GM12878 (cell line): ENCODE measurements at regions not wholly inside any gene's neighbourhood (a gene's known extent, or its start where the extent isn't known, plus 50 kb on each side); places are given as distances from the start of the nearest gene placed in this dataset.

Experiments
- ATAC-seq: fragments of 200-7000 bp; cut with Tn5 transposase; 3 replicates; pipeline ENCODE4 v1.9.1; 2020; ENCODE audit warnings: mild to moderate bottlenecking, moderate library complexity
- BruUV-seq: library from RNA; stranded (reverse); fragments of 400-500 nt; replicated peaks from 2 replicates; lab custom pipeline; 2021; lab: Mats Ljungman, UMichigan
- CTCF ChIA-PET: fragments of 300-600 bp; sonication (Branson Sonifier 250); formaldehyde crosslinking; extraction: SDS; loops from one replicate; lab custom pipeline; 2021; ENCODE audit warnings: inconsistent platforms; lab: Yijun Ruan, JAX
- POLR2A ChIA-PET: fragments of 350-600 bp; formaldehyde crosslinking; extraction: SDS; loops from one replicate; lab custom pipeline; 2021; ENCODE audit warnings: inconsistent platforms; lab: Charles Lee
- RAD21 ChIA-PET: fragments of 300-600 bp; sonication (Branson Sonifier 250); formaldehyde crosslinking; loops from one replicate; lab custom pipeline; 2023; ENCODE audit warnings: antibody characterized with exemption; ENCODE audit not compliant: unreplicated experiment; lab: Charles Lee
- SMC1A ChIA-PET: fragments of 300-600 bp; sonication (Branson Sonifier 250); formaldehyde crosslinking; loops from one replicate; lab custom pipeline; 2023; ENCODE audit not compliant: unreplicated experiment, uncharacterized antibody; lab: Charles Lee
- DNase-seq: peaks from one replicate; pipeline ENCODE4 v3.0.0-alpha.2; 2011; ENCODE audit warnings: low read depth, low spot score
- FAIRE-seq: peaks from 3 replicates; lab custom pipeline; 2011; peaks lifted over from hg19 to GRCh38; lab: Jason Lieb, UNC
- H2AFZ ChIP-seq: 2 replicates; pipeline ENCODE4 v1.6.0; 2011; ENCODE audit warnings: low read depth, low read length, control low read depth; ENCODE audit not compliant: control insufficient read depth
- H3K27ac ChIP-seq: 2 replicates; pipeline ENCODE4 v1.5.1; 2011; ENCODE audit warnings: control low read depth; ENCODE audit not compliant: control insufficient read depth, insufficient read depth
- H3K27me3 ChIP-seq, 2 experiments: replicated peaks in 1 of 2; 2 replicates each; pipeline versions ENCODE4 v1.6.0 to v1.6.1; 2011; ENCODE audit warnings: low read length in 1 of 2; ENCODE audit not compliant: control insufficient read depth in 2 of 2, insufficient read depth in 2 of 2
- H3K36me3 ChIP-seq, 2 experiments: 2 replicates each; pipeline ENCODE4 v1.5.1; 2011; ENCODE audit warnings: low read length in 1 of 2; ENCODE audit not compliant: control insufficient read depth in 2 of 2, insufficient read depth in 2 of 2
- H3K4me1 ChIP-seq: 2 replicates; pipeline ENCODE4 v1.6.1; 2011; ENCODE audit warnings: mild to moderate bottlenecking, low read length, moderate library complexity, mixed read lengths; ENCODE audit not compliant: control insufficient read depth, insufficient read depth
- H3K4me2 ChIP-seq: 2 replicates; pipeline ENCODE4 v1.6.0; 2011; ENCODE audit warnings: control low read depth; ENCODE audit not compliant: control insufficient read depth, insufficient read depth
- H3K4me3 ChIP-seq: fragments of 200-600 bp; sonication (generic); 2 replicates; pipeline ENCODE4 v1.5.1; 2016
- H3K79me2 ChIP-seq: 2 replicates; pipeline ENCODE4 v1.6.0; 2011; ENCODE audit warnings: low read length; ENCODE audit not compliant: control insufficient read depth, insufficient read depth
- H3K9ac ChIP-seq: 2 replicates; pipeline ENCODE4 v1.8.0; 2011; ENCODE audit warnings: low read length, control low read depth, mixed read lengths; ENCODE audit not compliant: control insufficient read depth, insufficient read depth
- H3K9me3 ChIP-seq: replicated peaks from 3 replicates; pipeline ENCODE4 v1.5.1; 2011; ENCODE audit warnings: mild to moderate bottlenecking, low read length; ENCODE audit not compliant: control insufficient read depth, insufficient read depth
- H4K20me1 ChIP-seq: 2 replicates; pipeline ENCODE4 v1.6.0; 2011; ENCODE audit not compliant: control insufficient read depth, insufficient read depth
- BRCA1 ChIP-seq: IDR thresholded peaks from 2 replicates; pipeline ENCODE4 v1.6.1; 2011; ENCODE audit warnings: low read depth, low read length, improper control_type of control experiment
- CBFB ChIP-seq: IDR thresholded peaks from 2 replicates; pipeline ENCODE4 v1.6.1; 2016; ENCODE audit warnings: antibody characterized with exemption, low read depth
- MYC ChIP-seq: IDR thresholded peaks from 2 replicates; pipeline ENCODE4 v1.6.1; 2011; ENCODE audit warnings: mild to moderate bottlenecking, low read length, moderate library complexity, inconsistent platforms; ENCODE audit not compliant: insufficient read depth, insufficient replicate concordance, insufficient read length, severe bottlenecking
- NRF1 ChIP-seq: conservative IDR thresholded peaks from 2 replicates; pipeline ENCODE4 v1.6.1; 2011; ENCODE audit warnings: mild to moderate bottlenecking, low read depth, low read length, improper control_type of control experiment
- PAX5 ChIP-seq: IDR thresholded peaks from 2 replicates; pipeline ENCODE4 v1.6.1; 2011; ENCODE audit warnings: low read depth, low read length, borderline replicate concordance
- SREBF1 ChIP-seq: IDR thresholded peaks from 2 replicates; pipeline ENCODE4 v1.6.1; 2012; ENCODE audit warnings: mild to moderate bottlenecking, low read length
- SREBF2 ChIP-seq: IDR thresholded peaks from 2 replicates; pipeline ENCODE4 v1.6.1; 2012; ENCODE audit warnings: mild to moderate bottlenecking, low read length
- WGBS: methylation state at CpG from one replicate; pipeline ENCODE4 v1.1.6; 2016; ENCODE audit warnings: low lambda C conversion rate; ENCODE audit not compliant: insufficient replicate concordance, insufficient coverage; ENCODE audit errors: missing lambda C conversion rate; 5-methylcytosine and 5-hydroxymethylcytosine counted together
- in situ Hi-C: fragments of 300-500 bp; cut with MboI; formaldehyde crosslinking; loops from 9 replicates; pipeline ENCODE4 v1.14.3; 2018; ENCODE audit warnings: mixed read lengths
- intact Hi-C: fragments of 100-400 bp; cut with micrococcal nuclease; formaldehyde crosslinking; loops from one replicate; pipeline ENCODE4 v1.14.2; 2022; ENCODE audit not compliant: unreplicated experiment
- TF ChIP-seq, protein P1 (sequence below): fragments of 450-650 bp; IDR thresholded peaks from 2 replicates; pipeline ENCODE4 v1.6.1; 2016; ENCODE audit warnings: mild to moderate bottlenecking
- TF ChIP-seq, protein P2 (sequence below): IDR thresholded peaks from 2 replicates; pipeline ENCODE4 v1.6.1; 2011; ENCODE audit warnings: low read depth, mild to moderate bottlenecking, low read length, moderate library complexity, borderline replicate concordance; ENCODE audit errors: extremely low read depth

DNA sequence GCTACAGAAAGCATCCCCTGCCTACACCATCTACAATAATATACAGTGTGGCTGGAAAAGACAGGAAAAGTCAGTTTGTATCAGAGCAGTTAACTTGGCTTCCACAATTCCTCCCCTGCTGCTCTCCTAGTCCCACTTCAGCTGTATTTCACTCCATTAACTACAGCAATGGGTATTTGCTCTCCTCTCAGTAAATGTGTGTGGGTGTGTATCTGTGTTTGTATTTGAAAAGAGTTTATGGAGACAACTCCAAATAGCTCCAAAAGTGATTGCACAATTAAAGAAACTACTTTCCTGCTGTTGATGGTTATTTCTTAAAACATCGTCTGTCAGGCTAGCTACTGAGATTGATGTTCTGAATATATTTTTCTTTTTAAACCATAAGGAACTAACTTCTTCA, 333.7 kb upstream of the FIGN start:
- no TSS peak for BruUV-seq
- DNase-seq (no peak), ATAC-seq (no peak), FAIRE-seq (no peak)
- Histone ChIP-seq H3K9ac (no peak overlapping the region), H3K27ac (no peak overlapping the region), H3K4me2 (no peak overlapping the region), H3K27me3 (peaks cover 0 to 2% of the 10 kb centered on the region in 2 experiments; a peak in 1 of 4 replicates), H3K9me3 (no peaks in the 10 kb centered on the region), H3K4me3 (no peak overlapping the region), H2AFZ (no peak overlapping the region), H3K79me2 (no peaks in the 10 kb centered on the region), H4K20me1 (no peaks in the 10 kb centered on the region), H3K36me3 (no peaks in the 10 kb centered on the region), H3K4me1 (no peaks in the 10 kb centered on the region)
- intact Hi-C loops, result loop anchor here (10.0 kb wide), 1 partner anchor 235 kb away; no protein-coding TSS in a partner anchor
- SMC1A ChIA-PET, result interaction anchor here (0.8 to 1.1 kb wide), 2 partner anchors 8 to 10 kb away, joined by 3 read pairs; no protein-coding TSS in a partner anchor
- TF ChIP-seq CBFB, result no peak
- TF ChIP-seq SREBF1, result no peak
- no peak for TF ChIP-seq NRF1
- no peak for TF ChIP-seq MYC
- TF ChIP-seq, protein P1, sequence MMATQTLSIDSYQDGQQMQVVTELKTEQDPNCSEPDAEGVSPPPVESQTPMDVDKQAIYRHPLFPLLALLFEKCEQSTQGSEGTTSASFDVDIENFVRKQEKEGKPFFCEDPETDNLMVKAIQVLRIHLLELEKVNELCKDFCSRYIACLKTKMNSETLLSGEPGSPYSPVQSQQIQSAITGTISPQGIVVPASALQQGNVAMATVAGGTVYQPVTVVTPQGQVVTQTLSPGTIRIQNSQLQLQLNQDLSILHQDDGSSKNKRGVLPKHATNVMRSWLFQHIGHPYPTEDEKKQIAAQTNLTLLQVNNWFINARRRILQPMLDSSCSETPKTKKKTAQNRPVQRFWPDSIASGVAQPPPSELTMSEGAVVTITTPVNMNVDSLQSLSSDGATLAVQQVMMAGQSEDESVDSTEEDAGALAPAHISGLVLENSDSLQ, result no peak
- no peak for TF ChIP-seq PAX5
- no peak for TF ChIP-seq SREBF2
- TF ChIP-seq, protein P2, sequence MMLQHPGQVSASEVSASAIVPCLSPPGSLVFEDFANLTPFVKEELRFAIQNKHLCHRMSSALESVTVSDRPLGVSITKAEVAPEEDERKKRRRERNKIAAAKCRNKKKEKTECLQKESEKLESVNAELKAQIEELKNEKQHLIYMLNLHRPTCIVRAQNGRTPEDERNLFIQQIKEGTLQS, result no peak
- no peak for TF ChIP-seq BRCA1
- in situ Hi-C loops, result no loop called here
- 17% methylated on average over 1 of the region's 1 CpG for WGBS
- RAD21 ChIA-PET, result no interaction called here
- CTCF ChIA-PET, result interaction anchor here (1.1 to 1.3 kb wide), 3 partner anchors 10 to 887 kb away, joined by 3 to 6 read pairs (median 3); no protein-coding TSS in a partner anchor
- POLR2A ChIA-PET, result no interaction called here
